AG04449 (cell line): ENCODE measurements at regions not wholly inside any gene's neighbourhood (a gene's known extent, or its start where the extent isn't known, plus 50 kb on each side); places are given as distances from the start of the nearest gene placed in this dataset.

Source experiments
- CTCF ChIA-PET: fragments of 350-600 bp; formaldehyde crosslinking; extraction: SDS; loops from one replicate; lab custom pipeline; 2021; ENCODE audit warnings: antibody characterized with exemption; lab: Yijun Ruan, JAX
- POLR2A ChIA-PET: fragments of 400-600, 350-600 bp; formaldehyde crosslinking; extraction: SDS; loops from one replicate; lab custom pipeline; 2020; ENCODE audit warnings: antibody characterized with exemption, inconsistent platforms; lab: Yijun Ruan, JAX
- DNase-seq: peaks from one replicate; pipeline ENCODE4 v3.0.0-alpha.2; 2010; ENCODE audit warnings: low read depth, low spot score
- H3K4me3 ChIP-seq: 2 replicates; pipeline ENCODE4 v1.5.1; 2011; ENCODE audit warnings: low read depth, mild to moderate bottlenecking, control low read depth, low read length
- TF ChIP-seq, protein P1 (sequence below): IDR thresholded peaks from one replicate; pipeline ENCODE4 v1.5.1; 2011; ENCODE audit warnings: mild to moderate bottlenecking, moderate library complexity, low read length, control low read depth, inconsistent platforms; ENCODE audit not compliant: insufficient read depth; ENCODE audit errors: missing control alignments

DNA sequence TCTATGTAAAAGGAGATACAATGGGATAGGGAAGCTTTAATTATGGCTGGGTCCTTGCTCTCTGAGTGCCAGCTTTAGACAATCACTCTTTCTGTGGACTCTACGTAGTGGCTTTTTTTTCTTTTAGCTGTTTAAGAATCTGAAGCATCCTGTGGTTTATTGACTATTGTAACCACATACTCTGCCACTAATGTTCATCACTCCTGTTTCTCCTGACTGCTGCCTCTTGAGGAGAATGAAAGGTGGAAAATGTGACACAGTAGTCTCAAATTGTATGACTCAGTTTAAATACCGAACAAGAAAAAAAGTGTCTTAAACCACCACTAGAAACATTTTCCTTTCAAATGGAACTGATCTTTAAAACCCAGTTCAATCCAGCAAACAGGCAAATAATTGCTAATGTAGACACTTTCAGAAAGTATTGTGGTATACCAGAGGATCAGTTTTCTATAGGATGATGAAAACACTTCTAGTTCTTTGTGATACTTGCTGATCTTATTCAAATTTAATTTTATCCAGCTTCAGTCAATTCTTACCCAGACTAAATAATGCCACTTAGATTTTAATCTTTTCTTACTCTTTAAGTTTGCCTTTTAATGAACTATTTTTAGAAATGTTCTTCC is 302.7 kb upstream of the PMFBP1 start:
- POLR2A ChIA-PET, result interaction anchor here (1.4 kb wide), 1 partner anchor 183 kb away, joined by 6 read pairs; no protein-coding TSS in a partner anchor

DNA sequence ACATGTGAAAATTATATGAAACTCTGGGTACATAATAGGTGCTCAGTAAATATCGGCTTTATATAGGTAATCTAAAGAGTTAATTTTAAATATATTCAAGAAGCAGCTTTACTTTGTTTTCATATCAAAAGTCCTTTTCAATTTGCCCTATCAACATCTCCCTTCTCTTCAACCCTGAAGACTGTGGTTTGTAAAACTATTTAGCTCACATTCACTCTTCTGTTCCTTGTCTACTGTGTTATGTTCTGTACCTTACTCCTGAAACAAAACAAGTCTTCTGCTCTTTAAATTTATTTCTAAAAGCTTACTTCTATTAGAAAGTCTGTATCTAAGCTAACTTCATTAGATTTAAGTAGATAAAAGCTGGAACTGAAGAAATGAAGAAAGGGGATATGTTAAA is 301.7 kb upstream of the PMFBP1 start:
- ChIA-PET POLR2A (interaction anchor here (1.4 kb wide), 1 partner anchor 182 kb away, joined by 6 read pairs; no protein-coding TSS in a partner anchor), CTCF (interaction anchor here (0.7 to 2.3 kb wide), 6 partner anchors 230 to 723 kb away, joined by 3 to 8 read pairs (median 4); no protein-coding TSS in a partner anchor)
- DNase-seq, result no peak
- TF ChIP-seq, protein P1, sequence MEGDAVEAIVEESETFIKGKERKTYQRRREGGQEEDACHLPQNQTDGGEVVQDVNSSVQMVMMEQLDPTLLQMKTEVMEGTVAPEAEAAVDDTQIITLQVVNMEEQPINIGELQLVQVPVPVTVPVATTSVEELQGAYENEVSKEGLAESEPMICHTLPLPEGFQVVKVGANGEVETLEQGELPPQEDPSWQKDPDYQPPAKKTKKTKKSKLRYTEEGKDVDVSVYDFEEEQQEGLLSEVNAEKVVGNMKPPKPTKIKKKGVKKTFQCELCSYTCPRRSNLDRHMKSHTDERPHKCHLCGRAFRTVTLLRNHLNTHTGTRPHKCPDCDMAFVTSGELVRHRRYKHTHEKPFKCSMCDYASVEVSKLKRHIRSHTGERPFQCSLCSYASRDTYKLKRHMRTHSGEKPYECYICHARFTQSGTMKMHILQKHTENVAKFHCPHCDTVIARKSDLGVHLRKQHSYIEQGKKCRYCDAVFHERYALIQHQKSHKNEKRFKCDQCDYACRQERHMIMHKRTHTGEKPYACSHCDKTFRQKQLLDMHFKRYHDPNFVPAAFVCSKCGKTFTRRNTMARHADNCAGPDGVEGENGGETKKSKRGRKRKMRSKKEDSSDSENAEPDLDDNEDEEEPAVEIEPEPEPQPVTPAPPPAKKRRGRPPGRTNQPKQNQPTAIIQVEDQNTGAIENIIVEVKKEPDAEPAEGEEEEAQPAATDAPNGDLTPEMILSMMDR, result no peak
- no peak overlapping the region for H3K4me3 ChIP-seq

More for the DNA sequence above, 302.7 kb upstream of the PMFBP1 start:
- TF ChIP-seq, protein P1, result no peak
- H3K4me3 ChIP-seq, result no peak overlapping the region
- CTCF ChIA-PET, result interaction anchor here (1.4 to 2.5 kb wide), 5 partner anchors 8 to 358 kb away, joined by 4 to 8 read pairs (median 6); no protein-coding TSS in a partner anchor
- peak; percentile 63 for DNase-seq

DNA sequence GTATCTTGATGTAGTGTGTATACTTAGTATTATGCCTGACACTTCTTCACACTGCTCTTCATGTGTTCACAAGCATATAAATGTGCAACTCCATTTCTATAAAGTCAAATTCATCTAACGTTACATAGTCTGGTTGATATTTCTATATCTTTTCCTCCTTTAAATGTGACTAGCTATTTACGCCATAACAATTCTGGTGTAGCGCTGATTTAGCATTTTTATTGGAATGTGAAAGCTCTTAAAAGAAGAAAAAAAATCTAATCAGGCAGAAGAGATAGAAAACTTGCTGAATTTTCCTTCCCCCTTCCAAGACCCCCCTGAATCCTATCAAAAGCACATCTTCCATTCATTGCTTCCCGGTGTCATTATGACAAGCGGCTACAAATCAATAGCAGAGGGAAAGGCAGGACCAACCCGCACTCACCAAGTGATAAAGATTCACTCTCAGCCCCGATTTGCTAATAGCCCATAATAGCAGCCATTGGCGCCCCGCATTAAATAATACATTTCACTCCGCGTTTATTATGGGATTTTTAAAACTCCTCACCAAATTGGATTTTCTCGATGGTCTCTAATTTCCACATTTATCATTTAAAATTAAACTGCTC is 299.5 kb upstream of the PMFBP1 start:
- H3K4me3 ChIP-seq, result no peak overlapping the region
- no peak for DNase-seq
- ChIA-PET POLR2A (no interaction called here), CTCF (interaction anchor here (1.0 to 2.1 kb wide), 2 partner anchors 224 to 228 kb away, joined by 3 to 13 read pairs; no protein-coding TSS in a partner anchor)
- TF ChIP-seq, protein P1, result no peak

DNA sequence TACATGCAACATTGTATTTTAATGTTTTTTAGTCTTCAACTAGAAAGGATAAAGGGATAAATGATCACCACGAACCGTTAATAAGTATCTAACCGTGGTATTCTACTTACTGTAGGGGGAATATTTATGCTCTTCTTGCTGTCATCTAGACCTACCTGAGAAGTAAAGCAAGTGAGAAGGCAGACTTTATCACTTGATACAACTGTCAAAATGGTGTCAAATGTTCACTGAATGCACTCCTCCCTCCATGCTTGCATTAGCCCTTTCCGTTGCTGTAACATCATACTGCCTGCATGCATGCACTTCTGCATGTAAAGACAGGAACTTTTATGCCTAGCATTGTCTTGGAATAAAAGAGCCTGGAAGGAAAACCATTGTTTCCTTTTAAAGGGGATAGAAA is 298.6 kb upstream of the PMFBP1 start:
- ChIA-PET CTCF (interaction anchor here (1.1 to 2.1 kb wide), 3 partner anchors 23 to 227 kb away, joined by 3 to 13 read pairs (median 3); no protein-coding TSS in a partner anchor), POLR2A (no interaction called here)
- DNase-seq, result no peak
- H3K4me3 ChIP-seq, result no peak overlapping the region
- TF ChIP-seq, protein P1, result no peak

DNA sequence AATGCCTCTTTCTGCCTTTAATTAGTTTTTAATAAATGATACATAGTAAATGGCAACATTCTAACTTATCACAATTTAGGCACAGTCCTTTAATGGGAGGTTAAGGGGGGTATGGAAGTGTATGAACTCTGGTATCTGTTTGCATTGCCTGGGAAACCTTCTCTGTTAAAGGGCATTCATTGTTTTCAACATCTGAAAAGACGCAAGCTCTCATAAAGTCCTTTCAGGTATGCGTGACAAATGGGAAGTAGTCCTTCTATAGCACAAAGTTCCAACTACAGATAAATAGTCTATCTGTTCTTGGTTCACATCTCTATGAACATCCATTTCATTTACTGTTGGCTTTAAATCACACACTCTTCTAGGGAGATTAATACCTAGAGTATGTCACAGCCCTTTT is 298.0 kb upstream of the PMFBP1 start:
- no peak overlapping the region for H3K4me3 ChIP-seq
- ChIA-PET POLR2A (no interaction called here), CTCF (interaction anchor here (1.1 to 2.1 kb wide), 3 partner anchors 24 to 227 kb away, joined by 3 to 13 read pairs (median 3); no protein-coding TSS in a partner anchor)
- DNase-seq, result no peak
- TF ChIP-seq, protein P1, result no peak

DNA sequence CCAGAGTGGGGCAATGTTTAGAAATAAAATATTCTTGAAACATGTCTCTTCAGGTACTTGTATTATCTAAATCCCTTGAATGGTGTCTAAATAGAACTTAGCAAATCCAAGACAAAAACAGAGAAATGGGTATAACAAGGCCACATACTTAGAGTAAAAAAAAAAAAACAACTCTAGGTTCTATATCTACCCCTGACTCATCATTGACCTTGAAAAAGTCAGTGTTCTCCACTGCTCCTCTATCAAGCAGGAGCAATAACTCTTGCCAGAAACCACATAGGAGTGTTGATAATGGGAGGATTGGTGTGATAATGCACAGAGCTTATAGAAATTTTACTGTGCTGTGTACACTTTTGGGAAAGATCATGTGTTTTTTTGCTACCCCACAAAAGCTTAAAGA is 296.6 kb upstream of the PMFBP1 start:
- TF ChIP-seq, protein P1, result no peak
- H3K4me3 ChIP-seq, result no peak overlapping the region
- CTCF ChIA-PET, result interaction anchor here (0.6 to 8.8 kb wide), 5 partner anchors 216 to 345 kb away, joined by 3 to 139 read pairs (median 14); no protein-coding TSS in a partner anchor
- POLR2A ChIA-PET, result no interaction called here
- DNase-seq, result no peak
